ENCODE measurements at regions not wholly inside any gene's neighbourhood (a gene's known extent, or its start where the extent isn't known, plus 50 kb on each side); places are given as distances from the start of the nearest gene placed in this dataset.

DNA sequence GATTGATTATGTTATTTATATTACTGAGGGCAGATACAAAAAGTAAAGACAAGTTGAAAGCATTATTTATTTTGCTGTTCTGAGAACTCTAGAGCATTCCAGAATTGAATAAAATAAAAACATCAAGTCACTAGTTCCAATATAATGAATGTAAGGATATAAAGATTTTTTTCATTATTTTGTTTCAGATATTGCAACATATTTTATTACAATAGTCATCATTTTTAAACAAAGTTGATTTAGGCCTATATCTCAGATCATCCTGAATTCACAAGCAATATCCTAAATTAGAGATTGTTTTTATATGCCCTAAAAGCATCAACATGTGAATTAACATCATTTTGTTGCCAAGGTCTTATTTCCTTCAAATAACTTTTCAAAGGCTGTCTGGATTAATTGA lies 535.6 kb upstream of the KCND2 start:
- TF ChIP-seq, protein P1, sequence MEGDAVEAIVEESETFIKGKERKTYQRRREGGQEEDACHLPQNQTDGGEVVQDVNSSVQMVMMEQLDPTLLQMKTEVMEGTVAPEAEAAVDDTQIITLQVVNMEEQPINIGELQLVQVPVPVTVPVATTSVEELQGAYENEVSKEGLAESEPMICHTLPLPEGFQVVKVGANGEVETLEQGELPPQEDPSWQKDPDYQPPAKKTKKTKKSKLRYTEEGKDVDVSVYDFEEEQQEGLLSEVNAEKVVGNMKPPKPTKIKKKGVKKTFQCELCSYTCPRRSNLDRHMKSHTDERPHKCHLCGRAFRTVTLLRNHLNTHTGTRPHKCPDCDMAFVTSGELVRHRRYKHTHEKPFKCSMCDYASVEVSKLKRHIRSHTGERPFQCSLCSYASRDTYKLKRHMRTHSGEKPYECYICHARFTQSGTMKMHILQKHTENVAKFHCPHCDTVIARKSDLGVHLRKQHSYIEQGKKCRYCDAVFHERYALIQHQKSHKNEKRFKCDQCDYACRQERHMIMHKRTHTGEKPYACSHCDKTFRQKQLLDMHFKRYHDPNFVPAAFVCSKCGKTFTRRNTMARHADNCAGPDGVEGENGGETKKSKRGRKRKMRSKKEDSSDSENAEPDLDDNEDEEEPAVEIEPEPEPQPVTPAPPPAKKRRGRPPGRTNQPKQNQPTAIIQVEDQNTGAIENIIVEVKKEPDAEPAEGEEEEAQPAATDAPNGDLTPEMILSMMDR (conservative IDR thresholded peaks at IDR 0.05): no peak
- no peak for TF ChIP-seq EZH2 (IDR thresholded peaks at IDR 0.05; ENCODE audit: low read depth)
